Lower leg skin (tissue), 4 donors: ENCODE measurements at regions not wholly inside any gene's neighbourhood (a gene's known extent, or its start where the extent isn't known, plus 50 kb on each side); places are given as distances from the start of the nearest gene placed in this dataset.

ENCODE experiments used
- DNase-seq, 2 donors: peaks; one replicate each; pipeline ENCODE4 v3.0.0-alpha.2; 2019; ENCODE audit warnings: low spot score in 2 of 2
- H3K4me3 ChIP-seq: fragments of 200-600 bp; sonication (generic); 2 replicates; pipeline ENCODE4 v1.5.1; 2017; ENCODE audit warnings: mild to moderate bottlenecking, low read depth; ENCODE audit not compliant: poor library complexity, severe bottlenecking
- CTCF ChIP-seq, 3 donors: fragments of 450-650 bp; IDR thresholded peaks; one replicate each; pipeline ENCODE4 v1.5.1; 2016; ENCODE audit warnings: antibody characterized with exemption in 3 of 3, mild to moderate bottlenecking in 3 of 3, moderate library complexity in 2 of 3
- POLR2A ChIP-seq, 2 donors: fragments of 450-650 bp; IDR thresholded peaks; one replicate each; pipeline ENCODE4 v1.6.1; 2016 to 2017; ENCODE audit warnings: antibody characterized with exemption in 2 of 2, mild to moderate bottlenecking in 1 of 2, moderate library complexity in 1 of 2
- WGBS, 2 donors: methylation state at CpG; one replicate each; pipeline ENCODE4 v1.1.5; 2018; 5-methylcytosine and 5-hydroxymethylcytosine counted together
- intact Hi-C: fragments of 100-400 bp; cut with DNase I; formaldehyde crosslinking; loops from one replicate; pipeline ENCODE4 v1.15.0; 2023; ENCODE audit warnings: low total_unique reads

GRCh38 chrX:13888284-13888683 is 71.4 kb upstream of the GPM6B start:
- 68 to 86% methylated on average over 8 of the region's 8 CpGs for WGBS, 2 donors
- H3K4me3 ChIP-seq = no peak overlapping the region
- intact Hi-C loops = no loop called here
- TF ChIP-seq CTCF (IDR thresholded peaks at IDR 0.05) (no peak), POLR2A (IDR thresholded peaks at IDR 0.05) (no peak)
- no peak for DNase-seq

GRCh38 chrX:13885591-13885990 is 68.7 kb upstream of the GPM6B start:
- H3K4me3 ChIP-seq = no peak overlapping the region
- DNase-seq = no peak
- no peak for TF ChIP-seq CTCF (IDR thresholded peaks at IDR 0.05)
- no peak for TF ChIP-seq POLR2A (IDR thresholded peaks at IDR 0.05)
- 88 to 92% methylated on average over 9 of the region's 9 CpGs for WGBS, 2 donors
- intact Hi-C loops = no loop called here

DNA sequence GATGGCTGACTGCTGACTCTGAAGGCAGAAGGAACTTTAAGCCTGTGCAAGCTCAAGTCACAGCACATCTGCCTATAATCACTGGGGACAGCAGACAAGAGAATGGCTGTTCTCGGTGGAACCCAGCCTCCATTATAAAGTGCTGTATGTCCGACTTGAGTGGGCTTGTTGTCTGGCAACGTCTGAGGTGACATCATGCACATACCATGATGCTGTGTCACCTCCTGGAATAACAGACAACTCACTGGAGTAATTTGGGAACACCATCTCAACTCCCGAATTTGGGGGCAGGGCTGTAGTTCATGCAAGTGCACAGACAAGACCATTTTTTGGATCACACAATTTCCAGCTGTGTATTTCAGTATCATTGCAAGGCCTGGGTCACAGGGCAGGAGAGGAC is 59.8 kb upstream of the GPM6B start:
- DNase-seq = no peak
- TF ChIP-seq CTCF (IDR thresholded peaks at IDR 0.05) (no peak), POLR2A (IDR thresholded peaks at IDR 0.05) (no peak)
- H3K4me3 ChIP-seq = no peak overlapping the region
- WGBS, 2 donors = 40 to 43% methylated on average over 1 to 4 of the region's 4 CpGs
- intact Hi-C loops = no loop called here

DNA sequence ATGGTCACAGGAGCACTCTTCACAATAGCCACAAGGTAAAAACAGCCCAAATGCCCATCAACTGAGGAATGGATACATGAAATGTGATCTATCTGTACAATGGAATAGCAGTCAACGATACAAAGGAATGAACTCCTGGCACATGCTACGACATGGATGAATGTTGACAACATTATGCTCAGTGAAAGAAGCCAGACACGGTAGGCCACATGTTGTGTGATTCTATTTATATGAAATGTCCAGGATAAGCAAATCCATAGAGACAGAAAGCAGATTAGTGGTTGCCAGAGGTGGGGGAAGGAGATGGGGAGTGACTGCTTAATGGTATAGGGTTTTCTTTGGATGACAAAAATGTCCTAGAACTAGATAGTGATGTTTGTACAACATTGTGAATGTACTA is 58.7 kb upstream of the GPM6B start:
- intact Hi-C loops = no loop called here
- WGBS, 2 donors = 63 to 77% methylated on average over 3 of the region's 3 CpGs
- DNase-seq = no peak
- no peak for TF ChIP-seq POLR2A (IDR thresholded peaks at IDR 0.05)
- TF ChIP-seq CTCF (IDR thresholded peaks at IDR 0.05) = no peak
- H3K4me3 ChIP-seq = no peak overlapping the region

DNA sequence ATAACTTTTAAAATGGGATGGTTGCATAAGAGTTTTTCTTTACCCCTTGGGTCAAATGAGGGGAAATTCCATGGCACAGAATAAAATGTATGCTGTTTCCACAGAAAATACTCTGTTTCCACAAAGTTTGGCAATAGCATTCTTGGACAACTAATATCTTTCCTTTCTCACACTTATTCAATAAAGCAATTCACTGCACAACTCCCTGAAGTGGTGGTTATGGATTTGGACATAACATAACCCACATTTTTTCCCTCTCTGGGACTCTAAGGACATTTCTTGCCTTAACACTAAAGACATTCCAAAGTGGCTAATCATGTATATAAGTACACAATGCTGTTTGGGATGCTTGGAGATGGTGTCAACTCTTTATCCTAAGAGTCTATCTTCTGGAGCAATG is 51.7 kb upstream of the GPM6B start:
- H3K4me3 ChIP-seq = no peak overlapping the region
- intact Hi-C loops = no loop called here
- no peak for TF ChIP-seq CTCF (IDR thresholded peaks at IDR 0.05)
- TF ChIP-seq POLR2A (IDR thresholded peaks at IDR 0.05) = no peak
- DNase-seq = no peak
